HG03565 (cell line): ENCODE measurements at regions not wholly inside any gene's neighbourhood (a gene's known extent, or its start where the extent isn't known, plus 50 kb on each side); places are given as distances from the start of the nearest gene placed in this dataset.

Experiments used
- ATAC-seq: cut with Tn5 transposase; IDR thresholded peaks from one replicate; pipeline ENCODE4 v1.9.1; 2021; ENCODE audit warnings: mild to moderate bottlenecking, moderate library complexity; ENCODE audit not compliant: unreplicated experiment

DNA sequence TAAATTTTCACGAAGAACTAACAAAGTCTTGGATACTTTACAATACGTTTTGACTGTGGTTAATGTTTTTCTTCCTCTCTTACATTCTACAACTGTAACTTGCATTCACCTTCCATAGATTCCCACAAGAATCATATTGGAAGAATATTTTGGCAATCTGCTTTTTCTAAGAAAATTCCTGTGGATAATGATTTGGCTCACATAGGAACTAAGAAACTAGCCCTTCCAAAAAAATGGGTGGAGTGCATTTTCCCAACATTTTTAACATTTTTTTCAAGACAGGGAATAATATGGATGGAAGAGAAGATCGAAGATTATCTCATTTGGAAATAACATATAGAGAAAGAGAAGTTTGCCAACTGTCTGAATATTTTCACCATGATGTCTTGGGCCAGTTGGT, 256.9 kb upstream of the POU2AF2 start:
- ATAC-seq = no peak

DNA sequence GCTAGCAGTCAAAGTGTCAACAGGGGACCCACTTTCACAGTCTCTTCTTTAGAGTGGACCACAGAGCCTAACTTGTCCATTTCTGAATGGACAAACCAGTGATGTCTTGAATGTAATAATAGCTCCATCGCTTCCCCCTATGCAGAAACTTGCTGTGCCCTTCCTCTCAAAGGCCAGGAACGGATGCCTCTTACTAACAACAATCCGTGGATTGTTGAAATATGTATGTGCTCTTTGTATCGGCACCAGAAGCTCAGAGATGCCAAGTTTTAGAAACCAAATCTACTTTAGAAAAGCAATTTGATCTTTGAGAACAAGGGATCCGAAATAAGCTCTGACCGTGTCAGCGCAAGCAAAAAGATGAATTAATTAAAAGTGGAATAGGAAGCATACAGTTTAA, 259.5 kb upstream of the POU2AF2 start:
- ATAC-seq = no peak

DNA sequence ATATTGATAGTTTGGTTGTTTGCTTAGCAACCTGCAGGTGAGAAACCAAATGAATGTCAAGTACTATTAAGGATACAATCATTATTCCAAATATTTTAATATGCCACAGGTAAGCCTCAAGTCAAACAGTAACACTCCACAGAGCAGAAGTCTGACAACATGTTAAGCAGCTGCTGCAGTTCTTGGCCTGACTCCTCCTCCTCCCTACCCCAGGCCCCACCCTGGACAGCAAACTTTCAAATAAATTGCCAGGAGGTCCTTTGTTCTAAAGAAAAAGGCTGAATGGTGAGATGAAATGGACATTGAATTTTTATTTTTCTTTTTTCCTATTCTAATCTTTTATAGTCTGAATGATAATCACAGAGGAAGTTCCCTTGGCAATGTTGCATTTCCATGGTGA, 260.0 kb upstream of the POU2AF2 start:
- no peak for ATAC-seq

DNA sequence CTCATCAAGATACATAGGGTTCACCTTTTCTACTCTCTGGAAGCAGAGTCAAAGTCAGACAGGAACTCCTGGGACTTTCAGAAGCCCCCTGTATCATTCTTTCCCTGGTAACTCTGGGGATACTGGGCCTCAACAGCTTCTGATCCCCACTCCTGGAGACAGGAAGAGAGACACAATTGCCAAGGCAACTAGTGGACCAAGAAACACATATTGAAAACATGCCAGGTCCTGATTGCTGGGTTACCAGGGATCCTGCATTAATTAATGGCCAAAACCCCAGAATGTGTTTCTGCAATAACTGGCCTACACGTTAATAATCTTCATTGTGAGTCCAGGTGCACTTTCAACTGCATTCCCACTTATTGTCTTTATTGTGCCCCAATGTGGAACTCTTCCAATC, 260.8 kb upstream of the POU2AF2 start:
- ATAC-seq = no peak

DNA sequence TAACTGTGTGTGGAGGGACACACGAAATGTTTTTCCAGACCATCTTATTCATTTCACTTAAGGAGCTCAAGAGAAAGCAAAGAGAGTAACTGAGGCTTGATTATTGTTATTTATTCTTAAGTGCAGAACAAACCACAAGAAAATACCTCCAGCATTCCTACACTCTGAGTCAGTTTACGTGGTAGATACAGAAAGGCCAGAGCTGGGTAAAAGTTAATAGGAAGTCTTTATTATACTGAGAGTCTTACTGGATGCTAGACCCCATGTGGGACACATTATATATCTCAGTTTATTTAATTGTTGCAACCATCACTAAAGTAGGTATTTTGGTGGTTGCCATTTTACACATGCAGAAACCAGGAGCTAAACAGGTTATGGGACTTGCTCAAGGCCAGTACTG, 261.4 kb upstream of the POU2AF2 start:
- ATAC-seq = no peak

DNA sequence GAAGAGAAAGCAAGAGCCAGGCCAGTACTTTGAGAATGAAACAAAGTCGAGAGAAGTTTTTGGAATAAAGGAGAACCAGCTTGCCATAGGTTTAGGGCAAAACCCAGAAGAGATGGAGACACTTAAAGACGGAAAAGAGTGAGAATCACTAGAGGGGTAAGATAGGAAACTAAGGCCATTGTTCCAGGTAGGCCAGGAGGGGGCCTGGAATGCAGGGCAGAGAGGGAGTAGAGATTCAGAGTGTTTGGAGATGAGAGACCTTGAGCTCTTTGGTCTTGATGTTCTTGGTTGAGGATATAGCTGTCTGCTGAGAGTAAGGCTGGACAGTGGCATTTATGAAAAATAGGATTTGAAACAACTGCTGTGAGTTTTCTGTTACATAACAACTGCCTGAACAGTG, 263.3 kb upstream of the POU2AF2 start:
- no peak for ATAC-seq

DNA sequence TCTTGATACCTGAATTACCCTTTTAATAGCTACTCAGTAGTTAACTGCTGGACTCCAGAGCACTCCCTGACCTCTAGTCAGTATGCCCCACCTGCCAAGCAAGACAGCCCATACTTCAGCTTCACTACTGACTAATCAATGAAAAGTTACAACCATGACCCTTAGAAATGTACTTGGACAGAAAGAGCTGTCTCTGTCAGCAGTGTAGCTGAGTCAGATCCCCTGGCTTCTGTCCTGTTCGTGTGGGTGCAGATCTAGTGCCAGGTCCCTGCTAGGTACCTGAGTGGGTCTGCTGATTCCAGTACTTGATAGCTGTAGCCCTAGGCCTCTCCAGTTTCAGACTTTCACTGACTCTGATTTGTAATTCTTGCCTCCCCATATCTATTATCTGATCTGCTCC, 265.8 kb upstream of the POU2AF2 start:
- no peak for ATAC-seq

DNA sequence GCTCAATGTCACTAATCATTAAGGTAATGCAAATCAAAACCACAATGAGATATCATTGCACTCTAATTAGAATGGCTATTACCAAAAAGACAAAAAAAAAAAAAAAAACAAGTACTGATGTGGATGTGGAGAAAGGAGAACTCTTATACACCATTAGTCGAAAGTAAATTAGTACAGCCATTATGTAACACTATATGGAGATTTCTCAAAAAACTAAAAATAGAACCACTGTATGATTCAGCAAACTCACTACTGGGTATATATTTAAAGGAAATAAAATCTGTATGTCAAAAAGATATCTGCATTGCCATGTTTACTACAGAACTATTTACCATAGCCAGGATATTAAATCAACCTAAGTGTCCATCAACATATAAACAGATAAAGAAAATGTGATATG, 265.4 kb upstream of the ARHGAP20 start:
- no peak for ATAC-seq

DNA sequence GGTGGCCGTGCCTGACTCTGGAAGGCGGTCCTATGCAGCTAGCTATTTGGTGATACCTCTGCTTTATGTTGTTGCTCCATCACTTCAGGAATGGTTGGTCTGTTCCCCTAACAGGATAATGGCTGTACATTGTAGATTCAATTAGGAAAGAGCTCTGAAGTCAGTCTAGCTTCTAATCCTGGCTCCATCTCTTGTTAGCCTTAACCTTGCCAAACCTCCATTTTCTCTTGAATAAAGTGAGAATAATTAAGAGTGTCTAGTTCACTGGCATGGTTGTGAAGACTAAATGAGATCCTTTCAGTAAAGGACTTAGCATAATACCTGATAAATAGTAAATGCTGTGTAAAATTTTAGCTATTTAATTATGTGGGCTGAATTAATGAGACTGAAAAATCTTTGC, 262.5 kb upstream of the ARHGAP20 start:
- no peak for ATAC-seq

DNA sequence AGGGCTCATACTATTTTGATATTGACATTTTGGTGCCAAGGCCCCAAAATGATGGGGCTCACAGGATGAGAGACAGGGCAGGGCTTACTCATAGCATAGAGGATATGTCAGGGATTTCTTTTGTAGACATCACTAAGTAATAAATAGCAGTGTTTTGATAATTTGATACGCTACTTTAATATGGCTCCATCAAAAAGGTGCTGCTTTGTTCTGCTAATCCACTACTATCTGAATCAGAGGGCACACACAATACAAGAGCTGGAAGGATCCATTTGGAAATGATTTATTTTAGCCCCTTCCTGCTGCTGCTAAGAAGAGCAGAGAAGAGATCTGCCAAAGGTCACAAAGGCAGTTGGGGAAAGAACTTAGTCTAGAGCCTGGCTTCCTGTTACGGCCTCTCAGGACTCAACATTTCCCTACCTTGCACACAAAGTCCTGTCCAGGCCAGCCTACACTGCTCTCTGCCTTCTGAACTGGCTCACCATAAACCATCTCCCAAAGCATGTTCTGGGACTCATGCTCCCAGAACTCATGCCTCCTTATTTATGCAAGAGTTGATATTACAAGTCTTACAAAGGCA, 261.3 kb upstream of the ARHGAP20 start:
- ATAC-seq = no peak

DNA sequence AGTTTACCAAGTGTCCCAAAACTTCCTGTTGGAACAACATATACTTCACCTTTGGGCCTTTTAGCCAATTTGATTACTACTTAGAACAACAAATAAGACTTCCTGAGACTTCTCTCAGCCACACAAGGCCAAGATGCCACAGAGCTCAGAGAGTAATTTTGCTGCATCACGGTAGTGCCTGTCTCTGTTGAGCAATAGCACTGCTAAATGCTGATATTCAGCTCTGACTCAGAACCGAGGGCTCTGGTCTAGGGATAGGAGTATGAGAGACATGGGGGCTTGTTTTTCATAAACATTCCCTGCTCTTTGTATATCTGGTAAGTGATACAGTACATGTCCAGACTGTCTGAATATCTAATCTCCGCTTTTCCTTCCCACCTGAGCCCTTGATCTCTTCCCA, 260.4 kb upstream of the ARHGAP20 start:
- ATAC-seq = no peak

DNA sequence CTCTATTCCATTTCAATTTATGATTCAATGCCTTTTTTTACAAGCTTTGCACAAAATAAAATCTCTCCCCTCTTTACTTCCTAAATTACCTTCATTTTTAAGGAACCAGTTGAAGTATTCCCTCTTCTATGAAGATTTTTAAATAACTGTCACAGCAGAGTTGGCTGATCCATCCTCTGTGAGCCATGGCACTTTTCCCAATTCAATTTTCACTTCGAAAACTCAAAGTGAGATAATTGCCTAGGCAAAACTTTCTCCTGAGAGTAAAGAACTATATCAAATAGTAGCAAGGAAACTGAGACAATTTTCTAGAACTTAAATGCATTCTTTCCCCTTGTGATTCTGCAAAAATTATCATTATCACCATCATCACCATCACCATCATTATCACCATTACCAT, 259.9 kb upstream of the ARHGAP20 start:
- ATAC-seq = no peak

DNA sequence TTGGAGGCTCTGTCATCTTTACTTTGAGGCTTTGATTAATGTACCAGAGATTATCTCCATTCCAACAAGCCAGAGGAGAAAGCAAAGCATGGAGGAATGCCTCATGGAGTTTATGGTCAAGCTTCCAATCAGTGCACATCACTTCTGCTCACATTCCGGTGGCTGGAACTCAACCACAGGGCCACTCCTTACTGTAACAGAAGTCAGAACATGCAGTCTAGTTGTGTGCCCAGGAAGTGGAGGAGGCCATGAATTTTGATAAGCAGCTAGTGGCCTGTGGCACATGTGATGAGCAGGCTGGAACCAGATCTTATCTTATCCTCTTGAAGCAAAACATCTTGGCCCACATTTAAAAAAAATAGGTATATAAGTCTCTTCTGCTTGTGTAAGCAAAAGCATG, 258.9 kb upstream of the ARHGAP20 start:
- no peak for ATAC-seq

DNA sequence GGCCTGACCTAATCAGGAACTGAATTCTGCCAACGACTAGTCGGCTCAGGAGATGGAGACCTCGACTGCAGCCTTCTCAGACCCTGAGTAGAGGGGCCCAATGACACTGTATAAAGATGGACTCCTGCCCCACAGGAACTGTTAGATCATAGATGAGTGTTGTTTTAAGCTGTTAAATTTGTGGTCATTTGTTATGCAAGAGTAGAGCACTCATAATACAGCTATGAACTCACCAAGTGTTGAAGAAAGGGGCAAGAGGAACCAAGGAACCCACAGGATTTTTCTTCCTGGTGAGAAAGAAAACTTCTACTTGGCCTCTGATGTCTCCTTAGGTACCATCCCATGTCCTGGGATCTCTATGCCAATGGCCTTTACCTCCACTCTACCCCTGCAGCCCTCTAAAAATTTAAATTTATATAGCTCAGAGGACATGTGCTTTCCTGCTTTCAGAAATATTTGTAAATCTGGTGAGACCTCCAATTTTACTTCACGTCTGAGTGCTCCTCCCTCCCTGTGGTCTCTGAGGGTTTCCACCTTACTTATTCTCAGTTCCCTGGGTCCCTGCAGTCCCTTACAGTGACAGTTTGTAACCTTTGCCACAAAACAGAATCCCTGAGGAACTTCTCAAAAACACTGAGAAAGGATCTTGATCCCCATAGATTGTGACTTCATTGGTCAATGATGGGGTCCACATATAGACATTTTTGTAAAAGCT, 256.3 kb upstream of the ARHGAP20 start:
- no peak for ATAC-seq

DNA sequence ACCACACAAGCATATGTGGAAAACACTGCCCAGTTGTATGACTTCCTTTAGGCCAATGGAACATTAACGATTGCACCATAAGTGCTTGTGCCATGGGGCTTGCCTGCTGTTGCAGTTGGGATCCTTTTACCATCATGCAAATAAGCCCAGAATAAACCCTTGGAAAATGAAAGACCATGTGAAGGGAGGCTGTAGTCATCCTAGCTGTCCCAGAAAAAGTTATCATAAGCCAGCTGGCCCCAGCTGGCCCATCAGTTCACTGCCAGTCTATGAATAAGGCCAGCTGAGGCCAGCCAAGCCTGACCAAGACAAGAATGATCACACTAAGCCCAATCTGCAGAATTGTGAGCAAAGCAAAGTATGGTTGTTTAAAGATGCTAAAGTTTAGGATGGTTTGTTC, 253.9 kb upstream of the ARHGAP20 start:
- no peak for ATAC-seq

DNA sequence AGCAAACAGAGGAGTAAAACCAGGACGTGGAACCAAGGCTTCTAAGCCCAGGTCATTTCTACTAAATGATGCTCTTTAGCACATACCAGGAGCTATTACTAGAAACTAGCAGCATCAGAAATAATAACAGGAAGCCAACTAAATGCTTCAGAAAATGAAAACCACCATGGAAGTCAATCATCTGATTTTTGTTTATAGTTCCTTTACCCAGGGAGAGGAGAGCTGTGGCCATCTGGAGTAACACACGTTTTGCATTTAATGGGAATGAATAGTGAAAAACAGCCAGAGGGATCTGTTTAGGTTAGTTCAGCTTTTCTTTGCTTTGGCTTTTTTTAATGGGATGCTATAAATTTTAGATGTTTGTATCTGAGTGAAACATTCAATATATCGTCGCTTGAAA, 250.7 kb upstream of the ARHGAP20 start:
- ATAC-seq = no peak

DNA sequence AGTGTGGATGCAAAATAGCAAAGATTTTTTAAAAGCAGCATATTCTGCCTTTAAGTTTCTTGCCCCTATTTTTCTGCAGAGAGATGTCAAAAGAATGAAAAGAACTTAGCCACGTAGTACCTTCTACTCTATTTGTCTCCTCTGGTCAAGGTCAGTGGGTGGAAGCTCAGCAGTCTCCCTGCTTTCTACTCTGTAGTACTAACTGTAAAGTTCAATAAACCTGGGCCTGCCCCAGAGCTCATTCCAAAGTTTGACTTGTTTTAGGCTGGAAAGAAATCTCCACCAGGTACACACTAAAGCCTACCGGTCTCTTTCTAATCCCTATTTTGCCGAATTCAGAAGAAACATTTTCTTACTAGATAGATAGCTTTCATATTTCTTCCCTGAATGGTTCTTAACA, 247.9 kb upstream of the ARHGAP20 start:
- no peak for ATAC-seq

DNA sequence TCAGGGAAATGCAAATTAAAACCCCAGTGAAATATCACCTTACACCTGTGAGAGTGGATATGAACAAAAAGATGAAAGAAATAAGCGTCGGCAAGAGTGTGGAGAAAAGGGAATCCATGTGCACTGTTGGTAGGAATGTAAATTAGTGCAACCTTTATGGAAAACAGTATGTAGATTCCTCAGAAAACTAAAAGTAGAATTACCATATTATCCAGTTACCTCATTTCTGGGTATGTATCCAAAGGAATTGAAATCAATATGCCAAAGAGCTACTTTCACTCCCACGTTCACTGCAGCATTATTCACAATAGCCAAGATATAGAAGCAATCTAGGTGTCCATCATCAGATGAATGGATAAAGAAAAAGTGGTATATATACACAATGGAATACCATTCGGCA, 246.0 kb upstream of the ARHGAP20 start:
- no peak for ATAC-seq

DNA sequence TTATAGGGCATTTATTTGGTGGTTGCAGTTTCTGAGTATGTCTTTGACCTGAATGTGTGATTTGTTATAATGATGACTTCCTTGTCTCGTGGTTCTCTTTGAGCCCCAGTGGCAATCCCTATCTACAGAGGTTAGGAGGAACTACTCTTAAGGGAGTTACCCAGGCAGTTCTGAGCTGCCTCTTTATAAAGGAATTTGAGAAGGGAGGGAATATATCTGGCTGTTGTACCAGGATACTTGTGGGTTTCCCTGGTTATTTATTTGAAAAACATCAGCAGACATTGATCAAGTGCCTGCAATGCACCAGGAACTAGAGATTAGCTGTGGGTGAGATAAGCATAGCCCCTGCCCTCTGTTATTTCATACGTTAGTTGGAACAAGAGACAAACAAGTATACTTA, 243.5 kb upstream of the ARHGAP20 start:
- ATAC-seq = no peak

DNA sequence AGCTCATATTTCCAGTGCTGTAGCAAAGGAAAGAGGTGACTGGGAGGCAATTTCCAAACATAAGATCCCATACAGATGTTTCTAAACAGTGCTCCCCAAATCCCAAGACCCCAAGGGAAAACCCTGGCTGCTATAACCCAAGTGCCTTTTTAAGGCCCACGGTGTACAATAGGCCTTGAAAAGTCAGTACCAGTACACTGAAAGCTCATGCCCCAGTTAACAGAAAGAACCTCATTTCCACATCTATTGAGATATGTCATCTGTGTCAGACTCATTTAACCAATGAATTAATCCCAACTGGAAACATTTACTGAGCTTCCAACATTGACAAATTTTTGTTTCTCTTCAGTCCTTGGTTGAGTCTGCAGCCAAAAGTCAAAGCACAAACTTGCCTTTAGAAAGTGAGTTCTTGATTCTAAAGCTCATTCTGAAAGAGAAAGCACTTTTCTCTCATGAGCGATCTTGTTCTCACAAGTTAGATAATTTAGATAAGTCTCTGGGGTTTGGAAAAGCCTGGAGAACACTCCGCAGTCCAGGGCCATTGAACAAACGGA, 239.8 kb upstream of the ARHGAP20 start:
- no peak for ATAC-seq

DNA sequence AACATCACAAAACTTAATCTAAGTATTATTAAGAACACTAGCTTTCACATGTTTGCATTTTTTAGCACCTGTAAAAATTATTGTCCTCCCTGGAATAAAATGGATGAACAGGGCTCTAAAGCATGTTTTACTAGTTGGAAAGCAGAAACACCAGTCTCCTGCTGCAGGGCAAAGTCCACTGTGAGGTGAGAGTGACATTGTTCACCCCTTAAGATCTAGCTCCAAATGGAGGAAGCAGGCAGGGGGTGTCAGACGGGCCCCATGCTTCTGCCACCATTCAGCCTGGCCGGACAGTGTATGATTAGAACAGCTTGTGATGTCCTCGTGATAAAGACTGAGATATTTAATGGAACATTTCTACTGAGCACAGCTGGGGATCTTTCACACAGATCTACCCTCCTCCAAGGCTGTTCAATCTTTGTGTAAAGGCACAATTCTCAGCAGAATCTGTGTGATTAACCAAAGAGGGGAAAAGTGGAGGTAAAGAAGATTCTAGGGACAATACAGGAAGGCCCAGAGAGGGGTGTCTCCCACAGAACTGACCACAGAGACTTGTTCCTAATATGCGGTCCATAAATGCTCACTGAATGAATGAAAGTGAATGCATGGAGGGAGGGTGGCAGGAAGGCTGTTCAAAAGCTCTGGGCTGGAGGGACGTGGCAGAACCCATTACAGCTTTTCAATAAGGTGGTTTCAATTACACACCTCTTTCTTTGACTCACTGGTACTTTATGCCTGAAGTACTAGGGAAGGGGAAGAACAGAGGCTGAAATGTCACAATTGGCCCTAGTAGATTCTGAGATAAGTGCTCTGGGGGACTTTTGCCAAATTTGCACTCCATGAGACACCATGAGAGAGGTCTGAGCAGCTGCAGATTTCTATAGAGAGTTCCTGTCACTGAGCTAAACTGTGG, 239.1 kb upstream of the ARHGAP20 start:
- ATAC-seq = no peak

DNA sequence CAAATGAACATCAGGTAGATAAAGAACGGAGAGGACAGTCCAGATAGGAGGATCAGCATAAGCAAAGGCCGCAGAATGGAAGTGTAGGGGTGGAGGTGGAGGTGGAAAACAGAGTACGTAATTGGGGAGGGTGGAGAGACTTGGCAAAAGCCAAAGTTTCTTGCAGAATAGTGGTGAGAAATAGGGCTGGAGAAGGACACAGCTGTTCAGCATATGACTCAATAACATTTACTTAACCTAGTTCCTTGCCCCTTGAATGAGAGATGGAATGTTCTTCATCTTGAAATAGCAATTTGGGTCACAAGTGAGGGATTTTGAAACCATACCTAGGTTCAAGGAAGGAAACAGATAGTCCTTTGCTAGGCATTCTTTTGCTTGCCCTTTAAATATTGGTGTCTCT, 235.9 kb upstream of the ARHGAP20 start:
- no peak for ATAC-seq
